K562 (cell line): ENCODE measurements at regions not wholly inside any gene's neighbourhood (a gene's known extent, or its start where the extent isn't known, plus 50 kb on each side); places are given as distances from the start of the nearest gene placed in this dataset.

ENCODE experiments used
- CREB1 ChIP-seq, 2 experiments: sonication (generic) in 1 of 2; formaldehyde crosslinking in 1 of 2; IDR thresholded peaks; 2 replicates each; pipeline versions ENCODE4 v1.6.1 to v1.8.0; 2012 to 2022; ENCODE audit warnings: inconsistent platforms in 1 of 2, mild to moderate bottlenecking in 1 of 2, missing genetic modification reagents in 1 of 2, moderate library complexity in 1 of 2
- HDAC1 ChIP-seq, 2 experiments: fragments of 450-650 bp; IDR thresholded peaks; 2 replicates each; pipeline ENCODE4 v1.6.1; 2016 to 2017; ENCODE audit warnings: inconsistent platforms in 1 of 2, mild to moderate bottlenecking in 1 of 2, moderate library complexity in 1 of 2
- ZNF282 ChIP-seq: sonication (generic); formaldehyde crosslinking; IDR thresholded peaks from 2 replicates; pipeline ENCODE4 v1.8.1; 2023; ENCODE audit warnings: missing genetic modification reagents
- TF ChIP-seq, protein P1 (sequence below): fragments of 250-450 bp; sonication (Bioruptor Pico); IDR thresholded peaks from 2 replicates; pipeline ENCODE4 v1.5.0; 2020; ENCODE audit warnings: mild to moderate bottlenecking, borderline replicate concordance

DNA sequence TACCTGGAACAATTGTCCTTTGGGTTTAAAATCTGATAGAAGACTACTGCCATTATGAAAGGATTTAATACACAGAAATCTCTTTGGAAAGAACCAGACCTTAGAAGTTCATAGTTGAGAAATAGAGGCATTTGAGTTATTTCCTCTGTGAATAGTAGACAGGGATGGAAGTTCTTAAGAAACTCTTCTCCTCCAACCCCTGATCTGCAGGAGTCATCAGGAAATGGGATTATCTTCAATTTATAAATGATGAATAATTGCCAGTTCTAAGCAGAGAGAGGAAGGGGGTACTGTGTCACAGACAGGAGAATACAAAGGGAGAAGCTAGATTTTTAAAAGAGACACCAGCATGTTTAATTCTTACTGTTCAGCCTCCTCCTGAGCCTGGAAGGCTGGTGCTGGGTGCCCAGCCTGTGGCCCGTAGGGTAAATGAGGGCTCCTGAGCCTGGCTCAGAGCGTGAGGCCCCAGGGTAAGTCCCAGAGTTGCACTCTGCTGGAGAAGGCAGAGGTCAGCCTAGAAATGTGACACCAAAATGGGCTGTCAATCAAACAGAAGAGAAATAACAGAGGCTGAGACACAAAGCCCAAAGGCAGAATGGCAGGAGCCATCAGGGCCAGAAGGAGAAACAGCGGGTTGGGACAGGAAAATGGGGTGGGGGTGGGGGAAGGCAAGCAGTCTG is 58.2 kb upstream of the PKDCC start:
- TF ChIP-seq CREB1 (IDR thresholded peaks at IDR 0.05) (no peak), CREB1 (CRISPR knock-in tag; IDR thresholded peaks at IDR 0.05) (no peak), ZNF282 (CRISPR knock-in tag) (no peak), HDAC1 (IDR thresholded peaks at IDR 0.05) (no peak)
- TF ChIP-seq, protein P1, sequence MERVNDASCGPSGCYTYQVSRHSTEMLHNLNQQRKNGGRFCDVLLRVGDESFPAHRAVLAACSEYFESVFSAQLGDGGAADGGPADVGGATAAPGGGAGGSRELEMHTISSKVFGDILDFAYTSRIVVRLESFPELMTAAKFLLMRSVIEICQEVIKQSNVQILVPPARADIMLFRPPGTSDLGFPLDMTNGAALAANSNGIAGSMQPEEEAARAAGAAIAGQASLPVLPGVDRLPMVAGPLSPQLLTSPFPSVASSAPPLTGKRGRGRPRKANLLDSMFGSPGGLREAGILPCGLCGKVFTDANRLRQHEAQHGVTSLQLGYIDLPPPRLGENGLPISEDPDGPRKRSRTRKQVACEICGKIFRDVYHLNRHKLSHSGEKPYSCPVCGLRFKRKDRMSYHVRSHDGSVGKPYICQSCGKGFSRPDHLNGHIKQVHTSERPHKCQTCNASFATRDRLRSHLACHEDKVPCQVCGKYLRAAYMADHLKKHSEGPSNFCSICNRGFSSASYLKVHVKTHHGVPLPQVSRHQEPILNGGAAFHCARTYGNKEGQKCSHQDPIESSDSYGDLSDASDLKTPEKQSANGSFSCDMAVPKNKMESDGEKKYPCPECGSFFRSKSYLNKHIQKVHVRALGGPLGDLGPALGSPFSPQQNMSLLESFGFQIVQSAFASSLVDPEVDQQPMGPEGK = no peak
